ENCODE measurements at regions not wholly inside any gene's neighbourhood (a gene's known extent, or its start where the extent isn't known, plus 50 kb on each side); places are given as distances from the start of the nearest gene placed in this dataset.

DNA sequence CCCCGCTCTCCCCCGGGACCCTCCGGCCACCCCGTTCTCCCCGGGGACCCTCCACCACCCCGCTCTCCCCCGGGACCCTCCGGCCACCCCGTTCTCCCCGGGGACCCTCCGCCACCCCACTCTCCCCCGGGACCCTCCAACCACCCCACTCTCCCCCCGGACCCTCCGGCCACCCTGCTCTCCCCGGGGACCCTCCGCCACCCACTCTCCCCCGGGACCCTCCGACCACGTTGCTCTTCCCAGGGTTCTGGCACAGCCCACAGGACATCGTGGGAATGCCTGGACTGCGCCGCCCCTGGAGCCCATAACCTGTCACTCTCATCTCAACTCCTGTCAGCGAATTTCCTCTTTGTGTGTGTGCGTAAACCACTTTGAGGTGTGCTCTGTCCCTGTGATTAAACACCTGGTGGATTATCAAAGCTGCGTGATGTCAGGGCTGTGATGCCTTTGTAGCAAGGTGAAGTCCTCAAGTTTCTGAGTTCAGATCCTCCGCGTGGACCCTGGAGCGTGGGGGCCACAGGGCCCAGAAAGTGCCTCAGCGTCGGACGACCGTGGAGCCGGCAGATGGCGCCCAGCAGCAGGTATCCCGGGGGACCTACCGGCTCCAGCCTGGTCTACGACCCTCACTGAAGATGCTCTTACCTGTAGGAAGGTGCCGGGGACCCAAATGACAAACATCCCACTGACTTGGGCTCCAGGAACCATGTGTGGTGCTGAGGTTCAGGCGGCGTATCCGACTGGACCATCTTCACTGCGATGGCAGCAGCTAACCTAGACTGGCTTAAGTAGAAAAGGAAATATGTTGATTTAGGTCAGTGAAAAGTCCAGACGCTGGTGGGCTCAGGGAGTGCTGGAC, 63.2 kb upstream of the GALNT9 start:
- no peak for DNase-seq

- no peak for DNase-seq
Measured at GRCh38 chr12:132391326-132392041, 62.1 kb upstream of the GALNT9 start.

DNA sequence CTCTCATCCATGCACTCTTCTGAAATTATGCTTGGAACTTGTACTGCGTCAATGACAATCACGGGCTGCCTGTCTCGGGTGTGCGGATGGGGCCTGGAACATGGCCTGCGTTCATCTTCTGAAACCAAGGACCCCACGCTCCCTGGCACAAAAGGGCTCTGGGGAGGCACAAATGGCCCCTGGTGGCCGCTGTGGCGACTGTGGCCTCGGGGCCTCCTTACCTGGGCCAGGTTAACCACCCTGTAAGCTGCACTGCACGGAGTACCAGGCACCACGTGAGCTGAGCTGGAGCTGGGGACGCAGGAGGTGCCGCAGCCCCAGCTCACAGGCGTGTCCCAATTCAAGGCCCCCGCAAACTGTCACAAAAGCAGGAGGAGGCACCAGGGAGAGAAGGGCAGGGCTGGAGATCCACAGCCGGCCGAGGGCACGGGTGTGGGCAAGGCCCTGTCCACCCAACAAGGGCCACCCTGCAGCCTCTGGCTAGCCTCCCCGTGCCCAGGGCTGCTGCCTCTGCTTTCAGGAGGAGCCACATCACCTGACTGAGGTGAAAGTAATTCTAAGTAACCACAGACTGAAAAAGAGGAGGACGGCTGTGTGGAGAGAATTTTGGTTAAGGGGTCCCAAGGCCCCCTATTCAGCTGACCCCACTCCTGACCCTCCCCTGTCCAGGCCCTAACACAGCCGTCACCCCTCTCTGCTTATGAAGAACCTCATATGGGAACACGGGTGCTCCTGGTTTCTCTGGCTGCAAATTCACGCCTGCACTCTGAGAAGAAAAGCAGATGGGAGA, 61.1 kb upstream of the GALNT9 start:
- no peak for DNase-seq

GRCh38 chr12:132389526-132390286, 60.3 kb upstream of the GALNT9 start:
- no peak for DNase-seq

DNA sequence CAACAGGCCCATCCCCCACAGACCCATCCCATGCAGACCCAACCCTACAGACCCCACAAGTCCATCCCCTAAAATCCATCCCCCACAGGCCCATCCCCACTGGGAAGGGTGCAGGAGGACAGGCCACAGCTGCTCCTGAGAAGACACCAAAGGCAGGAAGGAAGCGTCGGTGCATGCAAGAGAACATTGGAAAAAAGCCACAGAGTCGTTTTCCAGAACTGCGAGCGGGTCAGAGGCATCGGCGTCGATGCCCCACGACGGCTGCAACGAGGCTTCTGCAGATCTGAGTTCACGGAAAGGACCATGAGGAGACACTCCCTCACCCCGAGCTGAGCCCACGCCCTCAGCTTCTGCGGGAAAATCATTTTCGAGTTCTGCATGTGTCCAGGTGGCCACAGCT, 59.6 kb upstream of the GALNT9 start:
- no peak for DNase-seq

DNA sequence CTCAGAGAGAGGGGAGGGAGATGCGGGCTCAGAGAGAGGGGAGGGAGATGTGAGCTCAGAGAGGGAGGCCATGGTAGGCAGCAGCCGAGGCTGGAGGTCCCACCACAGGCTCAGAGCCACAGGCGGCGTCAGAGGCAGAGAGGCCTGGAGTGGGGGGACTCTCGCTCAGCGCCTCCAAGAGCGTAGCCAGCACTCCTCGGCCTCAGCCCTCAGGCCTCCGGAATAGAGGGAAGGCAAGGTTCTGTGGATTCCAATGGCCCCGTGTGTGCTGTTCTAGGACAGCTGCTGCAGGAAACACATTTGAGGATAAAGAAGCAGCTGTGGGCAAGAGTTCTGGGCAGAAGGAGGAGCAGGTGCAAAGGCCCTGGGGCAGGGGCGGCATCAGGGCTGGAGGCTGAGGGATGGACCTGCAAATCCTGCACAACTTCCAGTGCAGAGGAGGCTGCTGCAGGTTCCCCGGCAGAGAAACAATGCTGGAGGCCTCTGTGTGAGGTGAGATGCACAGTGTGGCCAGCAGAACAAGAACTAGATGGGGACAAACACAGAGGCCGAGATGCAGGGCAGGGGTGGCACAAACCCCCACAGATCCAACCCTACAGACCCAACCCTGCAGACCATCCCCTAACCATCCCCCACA, 59.1 kb upstream of the GALNT9 start:
- DNase-seq: no peak

DNA sequence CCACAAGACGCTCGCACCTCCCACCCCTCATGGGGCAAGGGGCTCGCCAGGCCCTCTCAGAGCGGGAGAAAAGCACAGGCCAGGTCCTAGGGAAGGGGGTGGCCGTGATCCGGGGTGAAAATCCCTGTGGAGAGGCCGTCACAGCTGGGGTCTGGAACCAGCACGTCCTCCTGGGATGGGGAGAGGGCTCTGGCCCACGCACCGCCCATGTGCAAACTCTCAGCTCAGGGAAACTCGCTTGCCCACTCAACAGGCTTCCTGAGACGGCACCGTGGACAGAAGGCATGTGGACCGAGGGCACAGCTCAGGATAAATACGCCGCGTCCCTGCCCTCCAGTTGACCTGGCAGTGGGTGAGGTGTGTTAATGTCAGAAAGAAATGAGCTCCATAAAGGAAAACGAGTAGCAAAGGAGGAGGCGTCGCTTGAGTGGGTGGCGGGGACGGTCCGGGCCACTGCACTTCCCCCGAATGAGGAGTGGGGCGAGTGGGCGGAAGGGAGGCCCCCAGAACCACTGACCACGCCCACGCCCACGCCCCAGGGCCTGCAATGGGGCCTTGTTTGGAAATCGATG, 57.6 kb upstream of the GALNT9 start:
- DNase-seq: no peak

- DNase-seq: no peak
Measured at GRCh38 chr12:132385923-132386751, 56.7 kb upstream of the GALNT9 start.

- DNase-seq: no peak
Measured at GRCh38 chr12:132384916-132385774, 55.8 kb upstream of the GALNT9 start.

DNA sequence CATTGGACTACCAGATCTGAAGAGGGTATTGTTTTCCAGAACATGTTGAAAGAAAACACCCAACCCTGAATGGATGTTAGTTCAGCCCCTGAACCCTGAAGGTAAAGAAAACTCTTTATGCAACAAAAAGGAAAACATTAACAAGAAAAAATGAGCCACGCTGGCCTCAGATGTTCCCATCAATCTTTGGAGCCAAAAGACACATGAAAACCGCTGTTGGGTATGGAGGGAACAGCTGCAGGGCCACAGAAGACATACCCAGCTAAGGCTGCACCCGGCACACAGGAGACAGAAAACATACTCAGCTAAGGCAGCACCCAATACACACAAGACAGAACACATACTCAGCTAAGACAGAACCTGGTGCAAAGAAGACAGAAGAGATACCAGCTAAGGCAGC, 51.3 kb upstream of the GALNT9 start:
- no peak for DNase-seq

DNA sequence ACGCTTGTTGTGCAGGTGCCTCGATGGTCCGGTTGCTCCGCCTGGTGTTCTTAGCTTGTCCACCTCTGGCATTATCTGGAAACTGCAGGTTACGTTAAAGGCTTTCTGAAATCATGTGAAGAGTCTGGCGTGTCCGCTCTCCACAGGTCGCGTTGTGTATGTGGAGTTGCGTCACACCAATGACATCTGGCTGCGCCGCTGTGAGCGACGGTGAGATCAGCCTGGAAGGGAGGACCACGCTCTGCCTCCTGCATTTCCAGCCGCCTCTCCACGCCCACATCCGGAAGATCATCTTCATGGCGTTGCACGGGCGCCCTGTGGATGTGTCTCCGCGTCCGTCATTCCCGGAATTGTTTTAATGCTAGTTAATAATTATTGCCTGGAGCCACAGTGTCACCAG, 50.6 kb upstream of the GALNT9 start:
- no peak for DNase-seq

GRCh38 chr12:132379576-132379975, 50.2 kb upstream of the GALNT9 start:
- DNase-seq: no peak
